ENCODE measurements at regions not wholly inside any gene's neighbourhood (a gene's known extent, or its start where the extent isn't known, plus 50 kb on each side); places are given as distances from the start of the nearest gene placed in this dataset.

- Histone ChIP-seq H3K4me1 (ENCODE audit: control insufficient read depth, insufficient read depth, low read length) (no peaks in the 10 kb centered on the region), H4K91ac (ENCODE audit: insufficient read depth, low read depth, low read length) (no peak overlapping the region), H3K9me3 (ENCODE audit: control insufficient read depth, insufficient read depth, low read length) (peaks cover 3% of the 10 kb centered on the region), H3K56ac (ENCODE audit: extremely low read depth, insufficient read depth, low read length) (no peak overlapping the region), H3K79me1 (ENCODE audit: low read depth in 1 of 2, low read length in 2 of 2) (no peaks in the 10 kb centered on the region), H3K36me3 (ENCODE audit: control insufficient read depth, insufficient read depth, low read length) (no peaks in the 10 kb centered on the region), H2BK120ac (ENCODE audit: low read depth, low read length) (no peak overlapping the region), H2BK20ac (ENCODE audit: low read depth, low read length) (no peak overlapping the region), H4K8ac (ENCODE audit: low read depth in 2 of 2, low read length in 2 of 2) (no peak overlapping the region), H3K18ac (ENCODE audit: low read depth, low read length) (no peak overlapping the region), H4K5ac (ENCODE audit: low read depth, low read length) (no peak overlapping the region), H2AK9ac (replicated peaks; ENCODE audit: low read depth, low read length, poor library complexity) (no peak overlapping the region), H3K27ac (ENCODE audit: insufficient read depth, low read length) (no peak overlapping the region), H3K9ac (ENCODE audit: low read depth, low read length) (no peak overlapping the region), H2AFZ (replicated peaks; ENCODE audit: low read length, poor library complexity) (no peak overlapping the region), H3K4me3 (ENCODE audit: insufficient read depth, low read depth, low read length) (no peak overlapping the region), H2BK5ac (ENCODE audit: low read depth, low read length, poor library complexity, severe bottlenecking) (no peak overlapping the region), H3K23ac (ENCODE audit: low read depth, low read length) (no peak overlapping the region), H3K14ac (replicated peaks; ENCODE audit: low read depth, low read length) (no peak overlapping the region), H3K4ac (ENCODE audit: low read depth, low read length) (no peak overlapping the region), H3K4me2 (ENCODE audit: low read depth, low read length) (no peak overlapping the region), H3K27me3 (ENCODE audit: control insufficient read depth, insufficient read depth, low read length) (peaks cover 2% of the 10 kb centered on the region; the same call in 1 of the 2 replicates), H2BK15ac (ENCODE audit: low read depth, low read length) (no peak overlapping the region), H3K9me1 (ENCODE audit: insufficient read depth, low read length) (no peaks in the 10 kb centered on the region), H2AK5ac (ENCODE audit: low read depth, low read length) (no peak overlapping the region), H4K20me1 (ENCODE audit: insufficient read depth, low read length) (no peaks in the 10 kb centered on the region)
- no peak for DNase-seq
- in situ Hi-C loops (cut with MboI; ENCODE audit: low sequenced_read_pairs) (no loop called here), dilution Hi-C loops (cut with HindIII; ENCODE audit: low sequenced_read_pairs, unreplicated experiment) (no loop called here), intact Hi-C loops (cut with micrococcal nuclease) (no loop called here)
- no peak for ATAC-seq (ENCODE audit: low read depth)
- CTCF ChIA-PET = no interaction called here
- BruUV-seq (replicated peaks) = no TSS peak
- TF ChIP-seq CHD1 (IDR thresholded peaks at IDR 0.05; ENCODE audit: low read depth, low read length) (no peak), NFE2L2 (IDR thresholded peaks at IDR 0.05; ENCODE audit: low read depth, low read length) (no peak), RFX5 (IDR thresholded peaks at IDR 0.05; ENCODE audit: low read depth, low read length) (no peak), SMC3 (IDR thresholded peaks at IDR 0.05; ENCODE audit: low read depth, low read length) (no peak), CTCF (conservative IDR thresholded peaks at IDR 0.05; ENCODE audit: low read depth, low read length) (no peak), USF2 (IDR thresholded peaks at IDR 0.05; ENCODE audit: low read depth, low read length) (no peak), MAZ (IDR thresholded peaks at IDR 0.05; ENCODE audit: borderline replicate concordance, low read depth, low read length) (no peak), MXI1 (IDR thresholded peaks at IDR 0.05; ENCODE audit: borderline replicate concordance, low read depth, low read length) (no peak), FOS (IDR thresholded peaks at IDR 0.05; ENCODE audit: low read depth, low read length) (no peak), ELK1 (IDR thresholded peaks at IDR 0.05; ENCODE audit: borderline replicate concordance, low read depth, low read length) (no peak), CEBPB (IDR thresholded peaks at IDR 0.05; ENCODE audit: low read depth, low read length) (no peak), BHLHE40 (IDR thresholded peaks at IDR 0.05; ENCODE audit: low read depth, low read length) (no peak), MAFK (IDR thresholded peaks at IDR 0.05; ENCODE audit: low read depth, low read length) (no peak), POLR2A (IDR thresholded peaks at IDR 0.05; ENCODE audit: low read depth, low read length) (no peak), RAD21 (IDR thresholded peaks at IDR 0.05; ENCODE audit: low read length) (no peak), RCOR1 (IDR thresholded peaks at IDR 0.05; ENCODE audit: insufficient replicate concordance, low read length) (no peak)
- POLR2A ChIA-PET (ENCODE audit: unreplicated experiment) = no interaction called here
- no CpG with 5 or more reads among the region's 37 CpGs for WGBS, 2 experiments (ENCODE audit: extremely low coverage in 2 of 2, insufficient read length in 1 of 2)
Observed at GRCh38 chr9:135184181-135185053, 96.9 kb downstream of the OLFM1 start.

All from IMR-90 (cell line).